ENCODE measurements at regions not wholly inside any gene's neighbourhood (a gene's known extent, or its start where the extent isn't known, plus 50 kb on each side); places are given as distances from the start of the nearest gene placed in this dataset.

DNA sequence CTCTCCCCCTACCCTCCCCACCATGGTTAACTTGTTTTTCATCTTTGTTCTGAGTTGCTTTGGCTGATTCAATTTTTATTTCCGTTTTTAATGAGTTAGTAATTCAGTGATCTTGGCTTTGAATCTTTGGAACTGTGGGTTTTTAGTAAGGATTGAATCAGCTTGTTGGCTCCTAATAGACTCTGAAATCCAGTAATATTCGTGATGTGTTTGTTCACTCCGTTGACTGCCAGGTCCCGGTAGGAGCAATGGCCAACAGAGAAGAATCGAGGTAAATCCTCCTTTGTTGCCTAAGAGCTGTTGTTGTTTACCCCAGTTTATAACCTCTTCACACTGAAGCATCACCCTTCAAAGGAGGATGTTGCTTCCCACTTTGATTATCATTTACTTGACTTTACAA, 92.7 kb downstream of the PCSK1 start:
- DNase-seq = no peak

GRCh38 chr5:96339862-96340261, 93.2 kb downstream of the PCSK1 start:
- no peak for DNase-seq

- no peak for DNase-seq
Observed at GRCh38 chr5:96338624-96339415, 94.2 kb downstream of the PCSK1 start.

DNA sequence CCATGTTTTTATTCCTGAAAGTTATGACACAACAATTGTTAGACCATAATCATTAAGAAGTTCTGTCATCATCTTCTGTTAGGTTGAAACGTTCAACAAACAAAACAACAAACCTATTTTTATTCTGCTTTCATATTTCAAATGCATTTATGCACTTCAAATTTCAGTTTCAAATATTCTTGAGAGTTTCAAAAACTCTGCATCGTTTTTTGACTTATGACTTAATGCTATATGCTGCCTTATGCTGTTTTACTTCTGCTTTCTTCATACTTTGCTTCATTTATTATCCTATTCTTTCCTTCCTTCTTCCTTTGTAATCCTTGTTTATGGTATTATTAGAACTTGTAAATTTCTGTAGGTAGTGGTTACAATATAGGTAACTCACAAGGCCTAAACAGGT, 95.0 kb downstream of the PCSK1 start:
- DNase-seq = no peak

GRCh38 chr5:96337048-96337781, 95.8 kb downstream of the PCSK1 start:
- peak; percentile 52 for DNase-seq

DNA sequence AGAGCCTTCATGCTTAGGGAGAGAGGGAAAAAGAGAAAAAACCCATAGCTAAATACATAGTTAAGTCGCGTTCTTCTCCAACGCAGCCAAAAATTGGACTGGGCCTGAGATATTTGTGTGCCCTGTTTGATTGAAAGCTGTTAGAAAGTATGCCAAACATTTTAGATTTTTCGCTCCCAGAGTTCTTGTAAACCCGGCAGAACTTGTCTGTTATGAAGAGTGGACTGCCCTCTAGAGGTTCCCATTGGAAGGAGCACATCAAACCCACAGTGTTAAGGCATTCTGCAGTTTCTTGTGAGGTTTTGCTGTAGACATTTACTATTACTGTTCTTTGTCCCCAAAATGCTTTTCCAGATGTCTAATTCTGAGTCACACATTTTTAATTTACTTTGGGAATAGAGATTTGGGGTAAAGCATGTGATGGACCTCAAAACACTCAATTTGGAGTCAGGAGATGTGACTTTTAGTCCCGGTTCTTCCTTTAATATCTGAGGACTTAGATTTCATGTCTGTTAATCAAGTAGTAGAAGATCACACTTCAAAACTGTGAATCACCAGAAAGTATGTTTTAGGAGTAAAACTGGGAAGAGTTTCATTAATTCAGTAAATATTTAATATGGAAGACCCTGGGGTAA, 96.6 kb downstream of the PCSK1 start:
- DNase-seq = peak; percentile 92

- no peak for DNase-seq
Observed at GRCh38 chr5:96335873-96336272, 97.2 kb downstream of the PCSK1 start.

- no peak for DNase-seq
Observed at GRCh38 chr5:96333391-96333790, 99.7 kb downstream of the PCSK1 start.

- no peak for DNase-seq
Observed at GRCh38 chr5:96332535-96333366, 100.3 kb downstream of the PCSK1 start.

- no peak for DNase-seq
Observed at GRCh38 chr5:96331681-96332361, 101.2 kb downstream of the PCSK1 start.

DNA sequence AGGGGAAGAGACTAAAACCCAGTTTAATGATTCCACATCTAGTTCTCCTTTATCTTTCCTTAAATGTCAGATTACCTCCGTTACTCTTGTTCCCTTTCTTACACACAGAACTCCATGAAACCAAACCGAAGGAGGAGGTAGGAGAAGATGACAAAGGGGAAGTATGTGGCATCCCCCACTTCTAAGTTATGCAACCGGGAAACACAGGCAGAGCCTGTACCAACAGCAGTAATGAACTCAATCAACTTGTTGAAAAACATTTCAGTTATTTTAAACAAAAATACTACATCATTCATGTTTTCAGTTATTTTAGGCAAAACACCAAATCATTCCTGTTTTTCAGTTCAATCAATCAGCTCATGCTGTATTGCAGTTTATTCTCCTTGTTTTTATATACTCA, 101.8 kb downstream of the PCSK1 start:
- DNase-seq = no peak

DNA sequence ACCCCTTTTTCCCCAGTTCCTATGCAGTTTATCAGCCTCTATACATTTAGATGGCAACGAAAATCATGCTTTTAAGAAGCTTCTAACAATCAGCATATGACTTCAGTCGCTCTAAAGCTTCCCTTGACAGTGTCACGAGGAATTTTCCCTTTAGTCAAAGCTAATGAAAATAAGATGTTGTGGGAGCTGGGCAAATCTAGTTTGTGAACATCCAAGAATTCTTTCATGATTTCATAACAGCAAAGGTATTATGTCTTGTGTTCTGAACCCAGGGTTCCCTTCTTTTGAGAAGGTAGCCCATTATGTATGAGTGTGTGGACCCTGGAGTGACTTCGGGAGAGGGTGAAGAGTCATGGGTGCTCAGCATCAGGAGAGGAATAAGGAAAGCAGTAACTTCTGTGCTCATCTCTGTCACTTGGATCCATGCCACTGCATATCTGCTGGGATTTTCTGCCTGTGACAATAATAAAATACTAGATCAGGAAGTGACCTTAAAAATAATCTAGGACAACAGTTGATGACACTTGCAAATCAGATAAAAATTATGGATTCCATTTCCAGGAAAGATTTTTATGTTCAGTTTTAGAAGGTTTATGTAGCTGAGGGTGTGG, 102.4 kb downstream of the PCSK1 start:
- DNase-seq = peak; percentile 56

GRCh38 chr5:96329886-96330529, 103.0 kb downstream of the PCSK1 start:
- DNase-seq = no peak

GRCh38 chr5:96329289-96329688, 103.8 kb downstream of the PCSK1 start:
- no peak for DNase-seq

DNA sequence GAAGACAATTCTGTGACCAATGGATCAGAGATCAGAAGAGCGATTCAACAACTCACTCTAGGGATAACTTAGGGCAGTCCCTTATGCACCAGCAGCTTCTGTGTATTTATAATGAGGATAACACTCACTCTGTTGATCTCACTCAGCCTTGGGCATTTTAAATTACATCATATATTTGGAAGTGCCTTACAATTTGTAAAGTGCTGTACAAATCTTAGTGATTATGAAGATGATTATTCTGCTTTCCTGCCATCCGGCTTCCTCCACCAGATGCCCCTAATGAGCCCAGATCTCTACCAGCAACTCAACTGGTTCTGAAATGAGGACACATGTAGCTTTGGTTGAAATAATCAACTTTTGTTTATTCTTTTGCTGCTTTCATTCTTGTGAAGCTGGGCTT, 105.3 kb downstream of the PCSK1 start:
- no peak for DNase-seq

GRCh38 chr5:96326902-96327301, 106.1 kb downstream of the PCSK1 start:
- no peak for DNase-seq

DNA sequence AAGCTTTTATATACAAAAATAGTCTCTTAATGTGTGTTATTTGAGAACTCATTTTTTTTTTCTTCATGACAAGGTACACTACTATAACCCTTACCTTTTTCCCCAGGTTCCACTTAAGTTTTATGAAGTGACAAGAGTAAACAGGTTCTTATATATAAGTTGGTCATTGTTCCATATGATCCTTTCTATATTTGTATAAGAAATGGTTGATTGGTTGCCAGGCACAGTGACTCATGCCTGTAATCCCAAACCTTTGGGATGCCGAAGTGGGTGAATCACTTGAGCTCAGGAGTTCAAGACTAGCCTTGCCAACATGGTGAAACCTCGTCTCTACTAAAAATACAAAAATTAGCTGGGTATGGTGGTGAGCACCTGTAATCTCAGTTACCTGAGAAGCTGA, 108.3 kb downstream of the PCSK1 start:
- peak; percentile 94 for DNase-seq

DNA sequence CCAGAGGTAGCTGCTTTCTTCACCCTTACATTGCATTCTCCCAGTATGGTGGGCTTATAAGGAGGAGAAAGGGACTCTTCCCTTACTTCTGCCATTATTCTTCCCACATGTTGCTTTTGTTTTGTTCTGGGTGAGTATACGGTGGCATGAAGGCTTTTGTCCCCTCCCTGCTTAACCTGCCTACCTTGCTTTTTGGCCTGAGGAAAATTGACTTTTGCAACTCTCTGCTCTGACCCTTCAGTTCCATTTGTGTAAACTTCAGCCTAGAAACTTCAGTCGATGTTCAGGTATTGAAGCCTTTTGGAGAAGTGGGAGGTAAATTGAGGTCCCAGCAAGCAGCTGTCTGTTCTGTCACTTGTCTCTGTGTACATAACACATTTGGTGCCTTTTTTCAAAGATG, 110.2 kb downstream of the PCSK1 start:
- no peak for DNase-seq

DNA sequence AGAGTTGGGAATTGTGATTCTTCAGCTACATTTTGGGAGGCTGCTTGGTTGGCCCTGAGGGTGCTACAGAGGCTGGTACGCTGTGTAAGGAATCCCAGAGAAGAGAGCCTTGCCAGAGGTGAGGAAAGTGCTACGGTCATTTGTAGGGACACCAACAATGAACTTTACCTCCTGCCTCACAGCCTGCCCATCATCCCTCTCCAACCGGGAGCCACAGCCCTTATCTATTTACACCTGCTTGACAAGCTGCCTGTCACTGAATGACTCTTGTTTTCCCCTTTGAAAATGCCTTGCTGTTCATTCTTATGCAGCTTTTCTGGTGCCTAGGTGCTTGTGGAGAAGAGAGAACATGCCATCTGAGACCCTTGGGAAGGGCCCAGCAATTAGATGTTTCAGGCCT, 110.8 kb downstream of the PCSK1 start:
- no peak for DNase-seq

DNA sequence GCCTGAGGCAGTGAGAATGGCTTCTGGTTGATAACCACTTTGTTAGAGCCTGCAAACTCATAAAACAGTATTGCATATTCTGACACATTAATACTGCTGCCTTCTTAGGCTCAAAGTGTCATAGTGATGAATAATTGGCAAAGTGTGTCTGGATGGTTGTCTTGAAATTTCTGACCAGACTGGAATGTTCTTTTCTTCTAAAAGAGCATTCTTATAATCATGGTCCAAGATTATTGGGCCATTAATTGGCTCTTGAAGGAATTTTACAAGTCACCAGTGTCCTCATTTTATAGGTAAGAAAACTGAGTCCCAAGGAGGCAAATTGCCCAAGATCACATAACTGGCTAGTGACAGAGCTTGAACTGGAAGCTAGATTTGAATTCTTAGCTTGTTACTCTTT, 111.7 kb downstream of the PCSK1 start:
- peak; percentile 60 for DNase-seq

- DNase-seq = peak; percentile 67
Observed at GRCh38 chr5:96320797-96321196, 112.3 kb downstream of the PCSK1 start.

Data from fibroblast of upper back skin (primary cell).